Neutrophil (primary cell): ENCODE measurements at regions not wholly inside any gene's neighbourhood (a gene's known extent, or its start where the extent isn't known, plus 50 kb on each side); places are given as distances from the start of the nearest gene placed in this dataset.
"Not testable (repeated sequence)": the region's sequence is repeated elsewhere in the genome, so short reads cannot be mapped to it uniquely, and the experiment has no call there.

Source experiments
- H3K27ac ChIP-seq: fragments of 200-600 bp; sonication (generic); 2 replicates; pipeline ENCODE4 v1.5.1; 2016; ENCODE audit warnings: mild to moderate bottlenecking, moderate library complexity
- H3K27me3 ChIP-seq: fragments of 200-600 bp; sonication (generic); 2 replicates; pipeline ENCODE4 v1.6.0; 2016; ENCODE audit warnings: mild to moderate bottlenecking
- H3K36me3 ChIP-seq: fragments of 200-600 bp; sonication (generic); 2 replicates; pipeline ENCODE4 v1.5.1; 2017
- H3K4me1 ChIP-seq, 2 experiments: fragments of 200-600 bp in 1 of 2; sonication (generic) in 1 of 2; 1 replicate in 1 of 2; 2 replicates in 1 of 2; pipeline versions ENCODE4 v1.5.1 to v1.6.1; 2013 to 2016; ENCODE audit warnings: low read depth in 1 of 2, low read length in 1 of 2, mild to moderate bottlenecking in 1 of 2, moderate library complexity in 1 of 2; ENCODE audit not compliant: control insufficient read depth in 1 of 2, insufficient read depth in 1 of 2
- H3K4me3 ChIP-seq, 2 experiments: fragments of 200-600 bp in 1 of 2; sonication (generic) in 1 of 2; 1 replicate in 1 of 2; 2 replicates in 1 of 2; pipeline ENCODE4 v1.5.1; 2013 to 2016; ENCODE audit warnings: low read depth in 1 of 2, low read length in 1 of 2, mild to moderate bottlenecking in 1 of 2, moderate library complexity in 1 of 2
- H3K9me3 ChIP-seq: fragments of 200-600 bp; sonication (generic); 2 replicates; pipeline ENCODE4 v1.5.1; 2016
- TF ChIP-seq, protein P1 (sequence below): fragments of 200-600 bp; sonication (generic); IDR thresholded peaks from 2 replicates; pipeline ENCODE4 v1.5.1; 2016; ENCODE audit warnings: antibody characterized with exemption

DNA sequence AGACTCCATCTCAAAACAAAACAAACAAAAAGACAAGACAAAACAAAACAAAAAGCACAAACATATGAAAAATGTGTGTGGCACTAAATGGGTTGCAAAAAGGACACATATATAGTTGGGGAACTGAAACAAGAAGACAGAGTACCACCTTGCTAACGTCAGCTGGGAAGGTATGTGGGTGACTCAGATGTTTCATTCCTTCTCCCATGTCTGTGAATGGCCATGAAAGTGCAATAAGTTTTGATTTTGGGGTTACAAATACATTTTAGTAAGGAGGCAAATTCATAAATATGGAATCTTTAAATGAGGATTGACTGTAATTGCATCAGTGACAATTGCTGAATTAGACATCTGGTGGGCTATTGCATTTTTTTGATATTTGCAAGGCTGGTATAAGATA lies 81.6 kb upstream of the KLF4 start:
- no peaks in the 10 kb centered on the region for H3K9me3 ChIP-seq
- TF ChIP-seq, protein P1, sequence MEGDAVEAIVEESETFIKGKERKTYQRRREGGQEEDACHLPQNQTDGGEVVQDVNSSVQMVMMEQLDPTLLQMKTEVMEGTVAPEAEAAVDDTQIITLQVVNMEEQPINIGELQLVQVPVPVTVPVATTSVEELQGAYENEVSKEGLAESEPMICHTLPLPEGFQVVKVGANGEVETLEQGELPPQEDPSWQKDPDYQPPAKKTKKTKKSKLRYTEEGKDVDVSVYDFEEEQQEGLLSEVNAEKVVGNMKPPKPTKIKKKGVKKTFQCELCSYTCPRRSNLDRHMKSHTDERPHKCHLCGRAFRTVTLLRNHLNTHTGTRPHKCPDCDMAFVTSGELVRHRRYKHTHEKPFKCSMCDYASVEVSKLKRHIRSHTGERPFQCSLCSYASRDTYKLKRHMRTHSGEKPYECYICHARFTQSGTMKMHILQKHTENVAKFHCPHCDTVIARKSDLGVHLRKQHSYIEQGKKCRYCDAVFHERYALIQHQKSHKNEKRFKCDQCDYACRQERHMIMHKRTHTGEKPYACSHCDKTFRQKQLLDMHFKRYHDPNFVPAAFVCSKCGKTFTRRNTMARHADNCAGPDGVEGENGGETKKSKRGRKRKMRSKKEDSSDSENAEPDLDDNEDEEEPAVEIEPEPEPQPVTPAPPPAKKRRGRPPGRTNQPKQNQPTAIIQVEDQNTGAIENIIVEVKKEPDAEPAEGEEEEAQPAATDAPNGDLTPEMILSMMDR: no peak
- no peak overlapping the region for H3K27ac ChIP-seq
- no peaks in the 10 kb centered on the region for H3K27me3 ChIP-seq
- H3K36me3 ChIP-seq: no peaks in the 10 kb centered on the region
- H3K4me1 ChIP-seq: no peaks in the 10 kb centered on the region
- no peak overlapping the region for H3K4me3 ChIP-seq

DNA sequence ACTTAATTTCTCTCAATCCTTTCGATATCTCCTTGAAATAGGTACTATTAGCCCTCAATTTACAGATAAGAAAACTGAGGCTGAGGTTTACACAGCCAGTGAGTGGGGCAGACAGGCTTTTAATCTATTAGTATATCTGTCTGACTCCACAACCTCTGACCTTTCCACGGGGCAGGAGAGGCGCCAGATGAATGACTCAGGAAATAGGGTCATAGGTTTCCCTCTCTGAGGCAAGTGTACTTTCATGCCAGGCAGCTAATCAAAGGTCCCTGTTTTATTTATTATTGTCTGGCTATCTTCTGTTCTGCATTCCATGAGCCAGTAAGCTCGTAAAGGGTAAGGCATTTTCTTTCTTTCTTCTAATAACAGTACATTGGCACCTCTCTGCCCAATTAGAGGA lies 79.6 kb upstream of the KLF4 start:
- H3K36me3 ChIP-seq: no peaks in the 10 kb centered on the region
- no peak overlapping the region for H3K27ac ChIP-seq
- H3K4me1 ChIP-seq: no peaks in the 10 kb centered on the region
- no peaks in the 10 kb centered on the region for H3K9me3 ChIP-seq
- no peaks in the 10 kb centered on the region for H3K27me3 ChIP-seq
- H3K4me3 ChIP-seq: no peak overlapping the region
- TF ChIP-seq, protein P1: no peak

DNA sequence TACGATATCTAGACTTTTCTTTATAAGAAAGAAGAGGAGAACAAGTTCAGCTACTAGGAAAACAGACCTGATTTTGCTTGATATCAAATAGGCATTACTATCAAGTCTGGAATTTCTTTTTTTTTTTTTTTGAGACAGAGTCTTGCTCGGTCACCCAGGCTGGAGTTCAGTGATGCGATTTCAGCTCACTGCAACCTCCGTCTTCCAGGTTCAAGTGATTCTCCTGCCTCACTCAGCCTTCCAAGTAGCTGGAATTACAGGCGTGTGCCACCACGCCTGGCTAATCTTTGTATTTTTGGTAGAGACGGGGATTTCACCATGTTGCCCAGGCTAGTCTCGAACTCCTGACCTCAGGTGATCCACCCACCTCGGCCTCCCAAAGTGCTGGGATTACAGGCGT lies 78.8 kb upstream of the KLF4 start:
- not testable (repeated sequence) for H3K27ac ChIP-seq

GRCh38 chr9:107567462-107567861 lies 77.9 kb upstream of the KLF4 start:
- Histone ChIP-seq H3K4me3 (no peak overlapping the region), H3K4me1 (no peaks in the 10 kb centered on the region), H3K27ac (no peak overlapping the region), H3K9me3 (no peaks in the 10 kb centered on the region), H3K27me3 (no peaks in the 10 kb centered on the region), H3K36me3 (no peaks in the 10 kb centered on the region)
- TF ChIP-seq, protein P1: no peak

More for the DNA sequence above, 78.8 kb upstream of the KLF4 start:
- H3K27me3 ChIP-seq, H3K4me1 ChIP-seq, H3K9me3 ChIP-seq, H3K4me3 ChIP-seq, H3K36me3 ChIP-seq: not testable (repeated sequence)

- H3K4me3 ChIP-seq: no peak overlapping the region
- H3K4me1 ChIP-seq: no peaks in the 10 kb centered on the region
- TF ChIP-seq, protein P1: no peak
- no peaks in the 10 kb centered on the region for H3K36me3 ChIP-seq
- H3K9me3 ChIP-seq: no peaks in the 10 kb centered on the region
- H3K27me3 ChIP-seq: no peaks in the 10 kb centered on the region
- H3K27ac ChIP-seq: no peak overlapping the region
Measured at GRCh38 chr9:107566611-107567061, 77.1 kb upstream of the KLF4 start.

DNA sequence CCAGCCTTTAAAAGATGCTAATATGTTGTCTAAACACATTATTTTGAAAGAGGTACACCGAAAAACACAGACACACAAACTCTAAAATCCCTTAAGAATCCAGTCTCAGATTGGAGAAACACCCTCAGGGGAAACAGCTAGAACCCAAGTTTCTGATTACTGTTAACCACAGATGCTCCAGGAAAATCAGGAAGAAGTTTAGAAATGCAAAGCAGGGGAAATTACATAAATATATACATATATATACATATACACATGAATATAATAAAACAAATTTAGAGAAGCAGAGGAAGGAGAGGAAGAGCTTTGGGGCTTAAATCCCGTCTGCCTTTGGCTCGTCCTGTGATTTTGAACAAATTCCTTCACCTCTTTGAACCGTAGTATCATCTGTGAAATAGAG lies 73.2 kb upstream of the KLF4 start:
- TF ChIP-seq, protein P1: no peak
- Histone ChIP-seq H3K4me1 (no peaks in the 10 kb centered on the region), H3K27ac (no peak overlapping the region), H3K27me3 (no peaks in the 10 kb centered on the region), H3K4me3 (no peak overlapping the region), H3K36me3 (no peaks in the 10 kb centered on the region), H3K9me3 (no peaks in the 10 kb centered on the region)
